ENCODE measurements at regions not wholly inside any gene's neighbourhood (a gene's known extent, or its start where the extent isn't known, plus 50 kb on each side); places are given as distances from the start of the nearest gene placed in this dataset.

- TF ChIP-seq GATA3 (IDR thresholded peaks at IDR 0.05; ENCODE audit: low read depth, low read length) = no peak
These were observed 341.0 kb downstream of the MEIS1 start for GRCh38 chr2:66775730-66776422.

- no peak for TF ChIP-seq GATA2 (IDR thresholded peaks at IDR 0.05; ENCODE audit: low read depth, low read length)
- TF ChIP-seq GATA3 (IDR thresholded peaks at IDR 0.05; ENCODE audit: low read depth, low read length) = no peak
These were observed 346.9 kb downstream of the MEIS1 start for GRCh38 chr2:66781804-66782203.

GRCh38 chr2:66782780-66783361 is 347.9 kb downstream of the MEIS1 start:
- no peak for TF ChIP-seq GATA2 (IDR thresholded peaks at IDR 0.05; ENCODE audit: low read depth, low read length)

GRCh38 chr2:66789741-66790140 is 354.8 kb downstream of the MEIS1 start:
- no peak for TF ChIP-seq GATA2 (IDR thresholded peaks at IDR 0.05; ENCODE audit: low read depth, low read length)
- no peak for TF ChIP-seq GATA3 (IDR thresholded peaks at IDR 0.05; ENCODE audit: low read depth, low read length)

- TF ChIP-seq GATA2 (IDR thresholded peaks at IDR 0.05; ENCODE audit: low read depth, low read length) = no peak
- no peak for TF ChIP-seq GATA3 (IDR thresholded peaks at IDR 0.05; ENCODE audit: low read depth, low read length)
These were observed 355.8 kb downstream of the MEIS1 start for GRCh38 chr2:66790651-66791181.

GRCh38 chr2:66794070-66794469 is 359.1 kb downstream of the MEIS1 start:
- TF ChIP-seq GATA2 (IDR thresholded peaks at IDR 0.05; ENCODE audit: low read depth, low read length) (no peak), GATA3 (IDR thresholded peaks at IDR 0.05; ENCODE audit: low read depth, low read length) (no peak)

- TF ChIP-seq GATA3 (IDR thresholded peaks at IDR 0.05; ENCODE audit: low read depth, low read length) (no peak), GATA2 (IDR thresholded peaks at IDR 0.05; ENCODE audit: low read depth, low read length) (no peak)
These were observed 359.6 kb downstream of the MEIS1 start for GRCh38 chr2:66794551-66794950.

- no peak for TF ChIP-seq GATA2 (IDR thresholded peaks at IDR 0.05; ENCODE audit: low read depth, low read length)
- TF ChIP-seq GATA3 (IDR thresholded peaks at IDR 0.05; ENCODE audit: low read depth, low read length) = no peak
These were observed 368.0 kb downstream of the MEIS1 start for GRCh38 chr2:66802877-66803276.

GRCh38 chr2:66803726-66804125 is 368.8 kb downstream of the MEIS1 start:
- TF ChIP-seq GATA2 (IDR thresholded peaks at IDR 0.05; ENCODE audit: low read depth, low read length) = no peak
- TF ChIP-seq GATA3 (IDR thresholded peaks at IDR 0.05; ENCODE audit: low read depth, low read length) = no peak

GRCh38 chr2:66805016-66805865 is 370.3 kb downstream of the MEIS1 start:
- TF ChIP-seq GATA2 (IDR thresholded peaks at IDR 0.05; ENCODE audit: low read depth, low read length) (no peak), GATA3 (IDR thresholded peaks at IDR 0.05; ENCODE audit: low read depth, low read length) (no peak)

GRCh38 chr2:66805968-66806367 is 371.0 kb downstream of the MEIS1 start:
- TF ChIP-seq GATA3 (IDR thresholded peaks at IDR 0.05; ENCODE audit: low read depth, low read length) (no peak), GATA2 (IDR thresholded peaks at IDR 0.05; ENCODE audit: low read depth, low read length) (no peak)

GRCh38 chr2:66813525-66813924 is 378.6 kb downstream of the MEIS1 start:
- TF ChIP-seq GATA3 (IDR thresholded peaks at IDR 0.05; ENCODE audit: low read depth, low read length) (no peak), GATA2 (IDR thresholded peaks at IDR 0.05; ENCODE audit: low read depth, low read length) (no peak)

- TF ChIP-seq GATA2 (IDR thresholded peaks at IDR 0.05; ENCODE audit: low read depth, low read length) (no peak), GATA3 (IDR thresholded peaks at IDR 0.05; ENCODE audit: low read depth, low read length) (no peak)
These were observed 379.1 kb downstream of the MEIS1 start for GRCh38 chr2:66813976-66814375.

- TF ChIP-seq GATA3 (IDR thresholded peaks at IDR 0.05; ENCODE audit: low read depth, low read length) (no peak), GATA2 (IDR thresholded peaks at IDR 0.05; ENCODE audit: low read depth, low read length) (no peak)
These were observed 380.0 kb downstream of the MEIS1 start for GRCh38 chr2:66814916-66815315.

Measured in SH-SY5Y (cell line).